ENCODE measurements at regions not wholly inside any gene's neighbourhood (a gene's known extent, or its start where the extent isn't known, plus 50 kb on each side); places are given as distances from the start of the nearest gene placed in this dataset.

DNA sequence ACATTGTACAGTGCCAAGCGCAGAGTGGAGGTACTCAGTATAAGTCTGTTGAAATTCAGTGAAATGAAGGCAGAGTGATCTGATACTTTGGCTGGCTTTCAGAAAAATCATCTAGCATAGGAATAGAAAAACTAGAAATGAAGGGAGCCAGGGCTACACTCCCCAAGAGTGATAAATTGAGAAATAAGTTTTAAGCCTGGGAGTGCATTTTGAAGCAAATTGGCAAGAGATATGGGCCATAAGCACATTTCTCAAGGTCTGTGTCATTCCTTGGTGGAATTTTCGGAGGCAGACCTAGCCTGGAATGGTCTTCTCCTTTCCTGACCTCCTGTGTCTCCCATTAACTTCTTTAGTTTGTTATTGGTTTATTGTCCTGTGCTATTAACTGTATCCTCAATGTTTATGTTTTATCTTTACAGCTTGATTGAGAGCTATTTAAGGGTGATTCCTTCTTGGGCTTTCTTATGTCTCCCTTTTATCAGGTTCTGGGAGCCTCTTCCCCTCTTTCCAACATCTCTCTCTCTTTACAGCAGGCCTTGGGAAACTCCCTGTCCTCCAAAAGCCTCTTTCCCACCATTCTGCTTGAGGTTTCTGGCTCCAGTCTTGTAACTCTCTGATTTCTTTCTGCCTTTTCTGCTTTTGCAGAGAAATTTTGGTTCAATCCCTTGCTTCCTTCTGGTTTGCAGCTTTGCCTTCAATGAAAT is 649.5 kb downstream of the SLC4A3 start:
- ATAC-seq (ENCODE audit: low read depth) (no peak), DNase-seq (ENCODE audit: low spot score in 2 of 2) (no peak)
- peaks cover 2% of the 10 kb centered on the region for H3K9me3 Mint-ChIP-seq
- H3K4me1 Mint-ChIP-seq = no peaks in the 10 kb centered on the region
- no peak overlapping the region for H3K4me3 Mint-ChIP-seq
- H3K27ac Mint-ChIP-seq = no peak overlapping the region
- no peaks in the 10 kb centered on the region for H3K27me3 Mint-ChIP-seq
- H3K36me3 Mint-ChIP-seq = no peaks in the 10 kb centered on the region

DNA sequence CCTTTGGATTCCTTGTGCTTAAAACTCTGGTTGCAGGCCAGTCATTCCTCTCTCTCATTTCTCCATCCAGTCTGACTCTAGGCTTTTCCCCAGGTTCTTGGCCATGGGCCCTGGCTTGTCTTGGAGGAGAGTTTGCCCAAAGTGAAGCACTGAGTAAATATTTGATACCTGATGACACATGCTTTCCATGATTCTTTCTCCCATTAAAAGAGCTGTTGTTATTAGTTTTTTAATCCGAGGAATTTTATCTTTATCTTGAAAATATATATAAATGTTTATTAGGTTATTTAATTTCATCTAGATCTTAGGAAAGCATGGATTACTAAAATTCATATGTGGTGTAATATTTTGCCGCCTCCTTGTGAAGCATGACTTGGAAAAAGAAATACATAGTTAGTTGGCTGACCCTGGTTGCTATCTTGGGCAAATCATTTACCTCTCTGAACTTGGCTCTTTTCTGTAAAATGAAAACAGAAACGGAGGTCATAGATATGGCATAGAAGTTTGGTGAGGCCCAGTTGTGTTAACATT is 650.1 kb downstream of the SLC4A3 start:
- ATAC-seq (ENCODE audit: low read depth) (no peak), DNase-seq (ENCODE audit: low spot score in 2 of 2) (no peak)
- Mint-ChIP-seq H3K4me1 (no peaks in the 10 kb centered on the region), H3K4me3 (no peak overlapping the region), H3K36me3 (no peaks in the 10 kb centered on the region), H3K27ac (no peak overlapping the region), H3K9me3 (peaks cover 2% of the 10 kb centered on the region), H3K27me3 (no peaks in the 10 kb centered on the region)

DNA sequence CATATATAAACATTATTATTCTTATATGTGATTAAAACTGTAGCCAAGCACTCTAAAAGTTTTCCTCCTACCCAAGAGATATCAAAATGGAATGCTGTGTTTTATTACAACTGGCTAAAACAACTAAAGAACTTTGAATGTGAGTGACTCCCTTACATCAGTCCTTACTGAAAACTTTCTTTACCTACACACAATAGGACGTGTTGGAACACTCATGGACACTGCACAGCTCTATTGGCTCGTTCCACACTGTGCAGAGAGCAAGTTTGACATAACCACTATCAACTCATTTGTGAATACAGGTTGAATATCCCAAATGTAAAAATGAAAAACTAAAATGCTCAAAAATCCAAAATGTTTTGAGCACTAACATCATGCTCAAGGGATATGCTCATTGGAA is 650.6 kb downstream of the SLC4A3 start:
- ATAC-seq (ENCODE audit: low read depth) (no peak), DNase-seq (ENCODE audit: low spot score in 2 of 2) (no peak)
- H3K27me3 Mint-ChIP-seq = no peaks in the 10 kb centered on the region
- H3K4me1 Mint-ChIP-seq = no peaks in the 10 kb centered on the region
- no peak overlapping the region for H3K4me3 Mint-ChIP-seq
- no peaks in the 10 kb centered on the region for H3K36me3 Mint-ChIP-seq
- no peak overlapping the region for H3K27ac Mint-ChIP-seq
- H3K9me3 Mint-ChIP-seq = peaks cover 2% of the 10 kb centered on the region

DNA sequence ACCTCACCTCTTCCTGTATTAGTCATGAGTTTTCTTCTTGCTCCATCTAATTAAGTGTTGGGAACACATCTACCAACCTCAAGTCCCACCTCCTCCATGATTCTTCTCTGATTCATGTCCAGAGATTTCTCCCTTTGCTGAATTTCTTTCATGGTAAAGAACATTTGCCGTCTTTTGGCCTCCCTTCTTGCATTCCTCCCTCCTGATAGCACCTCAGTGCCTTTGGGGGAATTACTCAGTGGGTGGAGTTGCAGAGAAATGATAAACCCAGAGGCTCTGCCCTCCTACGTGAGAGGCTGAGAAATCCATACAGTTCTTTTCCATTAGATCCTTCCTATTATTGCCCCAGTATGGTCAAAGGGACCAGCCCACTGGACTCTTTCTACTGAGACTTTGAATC is 651.9 kb downstream of the SLC4A3 start:
- Mint-ChIP-seq H3K27me3 (no peaks in the 10 kb centered on the region), H3K9me3 (peaks cover 2% of the 10 kb centered on the region), H3K36me3 (no peaks in the 10 kb centered on the region), H3K27ac (no peak overlapping the region), H3K4me1 (no peaks in the 10 kb centered on the region), H3K4me3 (no peak overlapping the region)
- DNase-seq (ENCODE audit: low spot score in 2 of 2) (no peak), ATAC-seq (ENCODE audit: low read depth) (no peak)

DNA sequence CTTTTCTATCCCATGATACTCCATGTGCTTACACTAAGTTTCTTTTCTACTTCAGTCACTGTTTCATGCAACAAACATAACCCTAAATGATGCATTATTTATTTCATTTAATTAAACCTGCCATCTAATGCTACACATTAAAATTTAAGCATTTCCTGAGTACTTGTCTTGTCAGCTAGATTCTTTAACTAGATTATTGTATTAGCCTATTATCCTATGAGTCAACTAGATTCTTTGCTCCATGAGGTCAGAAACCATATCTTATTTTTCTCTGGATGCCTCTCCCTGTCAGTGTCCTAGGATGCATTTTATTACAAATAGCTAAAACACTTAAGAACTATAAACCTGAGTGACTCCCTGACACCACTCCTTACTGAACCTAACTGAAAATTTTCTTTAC is 652.4 kb downstream of the SLC4A3 start:
- no peaks in the 10 kb centered on the region for H3K27me3 Mint-ChIP-seq
- DNase-seq (ENCODE audit: low spot score in 2 of 2) (no peak), ATAC-seq (ENCODE audit: low read depth) (no peak)
- H3K9me3 Mint-ChIP-seq = peaks cover 2% of the 10 kb centered on the region
- H3K4me1 Mint-ChIP-seq = no peaks in the 10 kb centered on the region
- H3K27ac Mint-ChIP-seq = no peak overlapping the region
- H3K36me3 Mint-ChIP-seq = no peaks in the 10 kb centered on the region
- H3K4me3 Mint-ChIP-seq = no peak overlapping the region

DNA sequence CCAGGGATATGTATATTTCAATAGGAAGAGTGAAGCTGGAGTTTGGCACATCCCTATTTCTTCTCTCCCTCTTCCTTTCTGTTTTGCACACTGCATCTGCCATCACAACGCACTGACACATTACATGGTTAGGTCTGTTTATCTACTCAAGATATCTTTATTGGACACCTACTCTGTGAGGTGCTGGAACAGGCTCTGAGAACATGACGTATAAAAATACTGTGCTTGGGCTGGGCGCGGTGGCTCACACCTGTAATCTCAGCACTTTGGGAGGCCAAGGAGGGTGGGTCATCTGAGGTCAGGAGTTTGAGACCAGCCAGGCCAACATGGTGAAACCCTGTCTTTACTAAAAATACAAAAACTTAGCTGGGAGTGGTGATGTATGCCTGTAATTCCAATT is 653.3 kb downstream of the SLC4A3 start:
- Mint-ChIP-seq H3K27me3 (no peaks in the 10 kb centered on the region), H3K4me3 (no peak overlapping the region), H3K4me1 (no peaks in the 10 kb centered on the region), H3K9me3 (peaks cover 2% of the 10 kb centered on the region), H3K36me3 (no peaks in the 10 kb centered on the region), H3K27ac (no peak overlapping the region)
- no peak for DNase-seq (ENCODE audit: low spot score in 2 of 2)
- no peak for ATAC-seq (ENCODE audit: low read depth)

DNA sequence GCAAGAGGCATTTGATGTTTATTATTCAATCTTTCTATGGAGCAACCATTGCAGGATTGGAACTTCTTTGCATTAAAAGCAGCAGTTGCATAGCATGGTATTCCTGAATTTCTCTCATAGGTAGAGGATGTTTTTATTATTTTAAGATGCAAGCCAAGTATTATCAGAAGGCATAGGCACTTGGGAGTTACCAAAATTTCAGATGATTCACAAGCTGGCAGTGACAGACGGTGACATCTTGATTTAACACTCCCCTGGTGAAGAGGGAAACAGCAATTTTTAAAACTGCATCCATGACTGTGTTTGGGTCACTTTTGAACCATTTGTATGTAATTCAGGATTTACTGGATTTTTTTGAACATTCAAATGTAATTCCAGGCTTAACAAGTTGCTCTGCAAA is 654.3 kb downstream of the SLC4A3 start:
- DNase-seq (ENCODE audit: low spot score in 2 of 2) (no peak), ATAC-seq (ENCODE audit: low read depth) (no peak)
- no peaks in the 10 kb centered on the region for H3K36me3 Mint-ChIP-seq
- H3K4me3 Mint-ChIP-seq = no peak overlapping the region
- H3K9me3 Mint-ChIP-seq = peaks cover 2% of the 10 kb centered on the region
- no peaks in the 10 kb centered on the region for H3K4me1 Mint-ChIP-seq
- H3K27ac Mint-ChIP-seq = no peak overlapping the region
- H3K27me3 Mint-ChIP-seq = no peaks in the 10 kb centered on the region

DNA sequence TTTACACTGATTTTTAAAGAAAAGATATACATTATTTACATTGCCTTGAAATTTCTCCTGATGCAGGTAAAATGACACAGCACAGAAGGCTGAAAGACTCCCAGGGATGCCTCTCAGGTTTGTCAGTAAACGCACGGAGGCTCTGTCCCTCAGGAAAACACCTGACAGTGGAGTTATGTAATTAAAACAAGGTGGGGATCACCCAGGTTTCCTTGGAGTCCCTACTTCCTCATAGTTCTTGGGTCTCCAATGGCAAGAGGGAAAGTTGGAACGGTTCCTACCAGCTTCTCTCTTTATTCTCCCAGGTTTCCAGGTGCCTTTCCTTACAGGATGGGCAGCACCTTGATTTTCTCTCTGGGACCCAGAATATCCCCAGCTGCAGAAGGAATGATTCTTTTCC is 654.8 kb downstream of the SLC4A3 start:
- no peaks in the 10 kb centered on the region for H3K27me3 Mint-ChIP-seq
- H3K4me3 Mint-ChIP-seq = no peak overlapping the region
- ATAC-seq (ENCODE audit: low read depth) (no peak), DNase-seq (ENCODE audit: low spot score in 2 of 2) (no peak)
- no peaks in the 10 kb centered on the region for H3K36me3 Mint-ChIP-seq
- no peaks in the 10 kb centered on the region for H3K4me1 Mint-ChIP-seq
- H3K27ac Mint-ChIP-seq = no peak overlapping the region
- peaks cover under 1% of the 10 kb centered on the region for H3K9me3 Mint-ChIP-seq

DNA sequence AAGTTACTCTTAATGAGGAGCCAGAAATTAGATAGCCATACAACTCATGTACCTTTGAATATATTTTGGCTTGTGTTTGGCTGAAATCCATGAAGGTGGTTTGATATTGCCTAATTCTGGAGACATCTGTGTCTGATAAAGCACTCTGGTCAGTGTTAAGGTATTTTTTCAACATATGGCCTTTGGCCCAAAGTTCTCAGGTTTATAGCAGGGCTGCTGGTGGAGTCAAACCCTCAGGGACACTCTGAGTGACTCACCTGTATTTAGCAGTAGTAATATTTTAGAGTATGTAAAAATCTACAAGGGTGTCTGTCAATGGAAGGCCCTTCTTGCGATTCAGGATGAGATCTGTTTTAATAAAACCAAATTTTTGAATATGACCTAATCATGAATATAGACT is 666.5 kb downstream of the SLC4A3 start:
- H3K9me3 Mint-ChIP-seq = peaks cover 5% of the 10 kb centered on the region
- H3K36me3 Mint-ChIP-seq = no peaks in the 10 kb centered on the region
- H3K4me1 Mint-ChIP-seq = no peaks in the 10 kb centered on the region
- no peak overlapping the region for H3K4me3 Mint-ChIP-seq
- DNase-seq (ENCODE audit: low spot score in 2 of 2) (no peak), ATAC-seq (ENCODE audit: low read depth) (no peak)
- no peak overlapping the region for H3K27ac Mint-ChIP-seq
- H3K27me3 Mint-ChIP-seq = peaks cover 4% of the 10 kb centered on the region

DNA sequence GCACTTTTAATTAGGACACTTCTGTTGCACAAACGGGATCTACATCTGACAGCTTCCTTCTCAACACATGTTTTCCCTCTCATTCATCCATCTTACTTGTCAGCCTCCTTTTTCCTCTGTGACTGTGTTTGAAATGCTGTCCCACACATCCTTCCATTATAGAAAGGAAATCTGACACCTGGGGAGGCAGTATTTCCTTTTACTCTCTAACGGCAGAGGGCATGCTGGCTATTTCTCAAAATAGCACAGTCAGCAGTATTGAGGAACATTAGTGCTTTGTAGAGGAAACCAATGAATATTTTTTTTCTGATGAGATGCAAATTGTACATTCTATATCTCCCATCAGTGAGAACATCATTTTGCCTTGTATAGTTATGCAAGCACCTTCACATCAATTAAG is 668.7 kb downstream of the SLC4A3 start:
- H3K27ac Mint-ChIP-seq = no peak overlapping the region
- H3K4me1 Mint-ChIP-seq = no peaks in the 10 kb centered on the region
- H3K4me3 Mint-ChIP-seq = no peak overlapping the region
- DNase-seq (ENCODE audit: low spot score in 2 of 2) (no peak), ATAC-seq (ENCODE audit: low read depth) (no peak)
- H3K9me3 Mint-ChIP-seq = peaks cover 5% of the 10 kb centered on the region
- no peaks in the 10 kb centered on the region for H3K36me3 Mint-ChIP-seq
- peaks cover 4% of the 10 kb centered on the region for H3K27me3 Mint-ChIP-seq

DNA sequence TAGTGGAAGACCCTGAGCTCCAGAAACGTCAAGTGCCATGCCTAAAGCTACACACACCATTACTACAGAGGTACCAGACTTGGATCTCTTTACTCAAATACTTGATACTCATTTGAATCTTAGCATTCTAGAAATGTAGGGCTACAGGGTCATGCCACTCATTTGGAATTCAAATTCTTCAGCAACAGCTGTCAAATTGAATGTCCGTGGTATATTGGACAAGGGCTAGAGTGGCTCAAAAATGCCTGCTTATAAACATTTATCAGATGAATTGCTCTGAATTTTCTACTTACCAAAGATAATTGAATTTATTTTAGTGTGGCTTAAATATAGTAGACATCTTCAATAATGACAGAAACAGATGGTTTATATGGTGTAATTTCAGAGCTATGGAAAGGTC is 669.7 kb downstream of the SLC4A3 start:
- no peak for ATAC-seq (ENCODE audit: low read depth)
- Mint-ChIP-seq H3K27me3 (peaks cover 4% of the 10 kb centered on the region), H3K27ac (no peak overlapping the region), H3K4me1 (no peaks in the 10 kb centered on the region), H3K4me3 (no peak overlapping the region), H3K36me3 (no peaks in the 10 kb centered on the region), H3K9me3 (peaks cover 5% of the 10 kb centered on the region)
- DNase-seq (ENCODE audit: low spot score in 2 of 2) = no peak

DNA sequence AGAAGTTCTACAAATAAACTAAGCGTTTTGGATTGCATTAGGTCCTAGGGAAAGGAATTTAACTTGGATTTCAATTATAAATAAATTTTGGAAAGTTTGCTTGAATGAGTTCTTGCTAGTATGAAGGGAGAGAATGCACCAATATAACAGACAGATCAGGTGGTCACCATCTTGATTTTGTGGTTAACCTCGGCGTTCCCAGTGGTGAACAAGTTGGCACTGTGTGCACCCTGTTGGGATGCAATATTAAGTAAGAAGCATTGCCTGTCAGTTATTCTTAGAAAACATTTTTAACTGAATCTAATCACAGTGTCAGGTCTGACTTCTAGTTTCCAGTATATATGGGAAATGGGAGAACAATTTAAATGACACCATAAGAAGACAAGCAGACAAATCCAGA is 673.4 kb downstream of the SLC4A3 start:
- Mint-ChIP-seq H3K27me3 (peaks cover 4% of the 10 kb centered on the region), H3K4me1 (no peaks in the 10 kb centered on the region)

DNA sequence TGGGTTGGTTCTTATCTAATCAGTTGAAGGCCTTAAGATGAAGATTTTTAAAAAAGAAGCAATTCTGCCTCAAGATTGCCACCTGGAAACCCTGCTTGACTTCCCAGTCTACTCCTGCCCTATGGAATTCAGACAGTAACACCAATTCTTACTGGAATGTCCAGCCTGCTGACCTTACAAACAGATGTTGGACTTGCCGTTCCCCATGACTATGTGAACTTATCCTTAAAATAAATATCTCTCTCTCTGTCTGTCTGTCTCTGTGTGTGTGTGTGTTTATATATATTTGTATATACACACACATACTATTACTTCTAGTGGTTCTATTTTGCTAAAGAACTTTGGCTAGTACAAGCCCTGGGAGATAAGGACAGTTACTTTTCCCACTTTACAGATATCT is 675.3 kb downstream of the SLC4A3 start:
- ATAC-seq (ENCODE audit: low read depth) = no peak
- H3K4me1 Mint-ChIP-seq = no peaks in the 10 kb centered on the region
- peaks cover 4% of the 10 kb centered on the region for H3K9me3 Mint-ChIP-seq
- H3K4me3 Mint-ChIP-seq = no peak overlapping the region
- no peak for DNase-seq (ENCODE audit: low spot score in 2 of 2)
- H3K27me3 Mint-ChIP-seq = peaks cover 2% of the 10 kb centered on the region
- H3K36me3 Mint-ChIP-seq = no peaks in the 10 kb centered on the region
- H3K27ac Mint-ChIP-seq = no peak overlapping the region

More for the DNA sequence above, 673.4 kb downstream of the SLC4A3 start:
- DNase-seq (ENCODE audit: low spot score in 2 of 2) (no peak), ATAC-seq (ENCODE audit: low read depth) (no peak)
- Mint-ChIP-seq H3K36me3 (no peaks in the 10 kb centered on the region), H3K4me3 (no peak overlapping the region), H3K9me3 (peaks cover 5% of the 10 kb centered on the region), H3K27ac (no peak overlapping the region)

DNA sequence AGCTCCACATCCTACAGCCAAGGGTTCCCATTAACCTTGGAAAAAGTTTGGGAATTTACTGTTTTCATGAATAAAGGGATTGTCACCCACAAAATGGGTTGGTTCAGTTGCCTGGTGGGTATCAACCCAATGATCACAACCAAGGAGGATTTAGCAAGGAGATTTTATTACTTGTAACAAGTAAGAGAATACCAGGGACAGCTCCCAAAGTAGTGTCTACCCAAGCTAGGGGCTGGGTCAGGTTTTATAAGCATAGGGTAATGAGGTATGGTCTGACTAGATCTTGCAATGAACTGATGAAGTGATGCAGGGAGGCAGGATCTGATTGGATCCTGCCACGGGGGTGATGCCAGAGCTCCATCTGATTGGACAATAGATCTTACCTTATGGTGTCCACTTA is 681.8 kb downstream of the SLC4A3 start:
- H3K36me3 Mint-ChIP-seq = no peaks in the 10 kb centered on the region
- no peak for ATAC-seq (ENCODE audit: low read depth)
- H3K9me3 Mint-ChIP-seq = peaks cover 1% of the 10 kb centered on the region
- no peak overlapping the region for H3K4me3 Mint-ChIP-seq
- H3K27ac Mint-ChIP-seq = no peak overlapping the region
- H3K4me1 Mint-ChIP-seq = no peaks in the 10 kb centered on the region
- DNase-seq (ENCODE audit: low spot score in 2 of 2) = no peak
- no peaks in the 10 kb centered on the region for H3K27me3 Mint-ChIP-seq

DNA sequence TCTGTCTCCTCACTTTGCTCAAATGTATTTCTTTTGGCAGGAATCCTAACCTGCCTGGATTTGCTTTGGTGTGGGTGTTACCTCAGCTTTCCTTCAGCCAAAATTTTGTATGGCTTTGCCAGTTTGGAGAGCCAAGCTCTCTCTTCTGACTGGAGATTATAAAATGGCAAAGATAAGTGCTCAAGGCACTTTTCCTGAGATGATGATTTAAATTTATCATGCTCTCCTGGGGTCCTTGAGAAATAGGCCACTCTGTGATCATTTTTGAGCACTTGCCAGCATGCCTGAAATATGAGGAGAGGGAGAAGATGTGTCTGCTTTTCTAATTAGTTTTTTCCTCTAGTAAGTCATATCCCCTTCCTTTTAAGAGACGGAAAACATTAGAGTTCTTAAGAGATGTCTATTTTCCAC is 683.0 kb downstream of the SLC4A3 start:
- Mint-ChIP-seq H3K4me3 (no peak overlapping the region), H3K9me3 (peaks cover 1% of the 10 kb centered on the region), H3K36me3 (no peaks in the 10 kb centered on the region), H3K4me1 (no peaks in the 10 kb centered on the region), H3K27me3 (no peaks in the 10 kb centered on the region), H3K27ac (no peak overlapping the region)
- ATAC-seq (ENCODE audit: low read depth) (no peak), DNase-seq (ENCODE audit: low spot score in 2 of 2) (no peak)

Measured in memory B cell (primary cell).